Brain microvascular endothelial cell (primary cell): ENCODE measurements at regions not wholly inside any gene's neighbourhood (a gene's known extent, or its start where the extent isn't known, plus 50 kb on each side); places are given as distances from the start of the nearest gene placed in this dataset.

Experiments
- DNase-seq: peaks from one replicate; pipeline ENCODE4 v3.0.0-alpha.2; 2020
- H3K27ac ChIP-seq: fragments of 250-450 bp; sonication (Bioruptor Pico); 2 replicates; pipeline ENCODE4 v1.5.1; 2020; ENCODE audit warnings: mild to moderate bottlenecking, moderate library complexity
- H3K27me3 ChIP-seq: fragments of 250-450 bp; sonication (Bioruptor Pico); replicated peaks from 2 replicates; pipeline ENCODE4 v1.5.1; 2020; ENCODE audit warnings: mild to moderate bottlenecking
- H3K36me3 ChIP-seq: fragments of 250-450 bp; sonication (Bioruptor Pico); replicated peaks from 2 replicates; pipeline ENCODE4 v1.5.1; 2020; ENCODE audit warnings: mild to moderate bottlenecking
- H3K4me3 ChIP-seq: 2 replicates; pipeline ENCODE4 v1.5.1; 2011; ENCODE audit warnings: low read depth, mild to moderate bottlenecking, control low read depth, low read length, moderate library complexity
- in situ Hi-C: cut with HindIII; loops from 2 replicates; pipeline ENCODE4 v1.10.0; 2017; ENCODE audit warnings: low sequenced_read_pairs, low pct_ligation_motif_present
- TF ChIP-seq, protein P1 (sequence below): IDR thresholded peaks from 2 replicates; pipeline ENCODE4 v1.5.1; 2011; ENCODE audit warnings: low read depth, mild to moderate bottlenecking, moderate library complexity, low read length, control low read depth, inconsistent platforms; ENCODE audit errors: missing control alignments

DNA sequence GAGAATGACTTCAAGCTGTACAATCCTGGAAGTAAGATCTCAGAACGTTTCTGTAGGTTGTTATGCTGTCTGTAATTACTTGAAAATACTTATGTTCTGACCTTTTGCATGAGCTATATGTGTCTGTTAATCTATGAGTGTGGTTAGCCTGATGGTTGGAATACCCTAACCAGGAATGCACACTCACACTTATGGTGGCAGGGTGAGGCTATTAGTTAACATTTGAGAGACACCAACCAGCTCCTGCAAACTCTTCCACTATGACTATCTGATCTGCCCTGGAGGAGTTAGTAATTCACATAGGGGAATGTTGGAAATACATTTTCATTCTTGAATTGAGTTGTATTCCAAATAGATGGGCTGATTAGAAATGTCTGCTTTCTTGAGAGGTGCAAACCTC, 450.3 kb downstream of the INHBA start:
- Histone ChIP-seq H3K36me3 (no peaks in the 10 kb centered on the region), H3K27ac (no peak overlapping the region), H3K27me3 (no peaks in the 10 kb centered on the region), H3K4me3 (no peak overlapping the region)
- in situ Hi-C loops: no loop called here
- DNase-seq: no peak
- TF ChIP-seq, protein P1, sequence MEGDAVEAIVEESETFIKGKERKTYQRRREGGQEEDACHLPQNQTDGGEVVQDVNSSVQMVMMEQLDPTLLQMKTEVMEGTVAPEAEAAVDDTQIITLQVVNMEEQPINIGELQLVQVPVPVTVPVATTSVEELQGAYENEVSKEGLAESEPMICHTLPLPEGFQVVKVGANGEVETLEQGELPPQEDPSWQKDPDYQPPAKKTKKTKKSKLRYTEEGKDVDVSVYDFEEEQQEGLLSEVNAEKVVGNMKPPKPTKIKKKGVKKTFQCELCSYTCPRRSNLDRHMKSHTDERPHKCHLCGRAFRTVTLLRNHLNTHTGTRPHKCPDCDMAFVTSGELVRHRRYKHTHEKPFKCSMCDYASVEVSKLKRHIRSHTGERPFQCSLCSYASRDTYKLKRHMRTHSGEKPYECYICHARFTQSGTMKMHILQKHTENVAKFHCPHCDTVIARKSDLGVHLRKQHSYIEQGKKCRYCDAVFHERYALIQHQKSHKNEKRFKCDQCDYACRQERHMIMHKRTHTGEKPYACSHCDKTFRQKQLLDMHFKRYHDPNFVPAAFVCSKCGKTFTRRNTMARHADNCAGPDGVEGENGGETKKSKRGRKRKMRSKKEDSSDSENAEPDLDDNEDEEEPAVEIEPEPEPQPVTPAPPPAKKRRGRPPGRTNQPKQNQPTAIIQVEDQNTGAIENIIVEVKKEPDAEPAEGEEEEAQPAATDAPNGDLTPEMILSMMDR: no peak

DNA sequence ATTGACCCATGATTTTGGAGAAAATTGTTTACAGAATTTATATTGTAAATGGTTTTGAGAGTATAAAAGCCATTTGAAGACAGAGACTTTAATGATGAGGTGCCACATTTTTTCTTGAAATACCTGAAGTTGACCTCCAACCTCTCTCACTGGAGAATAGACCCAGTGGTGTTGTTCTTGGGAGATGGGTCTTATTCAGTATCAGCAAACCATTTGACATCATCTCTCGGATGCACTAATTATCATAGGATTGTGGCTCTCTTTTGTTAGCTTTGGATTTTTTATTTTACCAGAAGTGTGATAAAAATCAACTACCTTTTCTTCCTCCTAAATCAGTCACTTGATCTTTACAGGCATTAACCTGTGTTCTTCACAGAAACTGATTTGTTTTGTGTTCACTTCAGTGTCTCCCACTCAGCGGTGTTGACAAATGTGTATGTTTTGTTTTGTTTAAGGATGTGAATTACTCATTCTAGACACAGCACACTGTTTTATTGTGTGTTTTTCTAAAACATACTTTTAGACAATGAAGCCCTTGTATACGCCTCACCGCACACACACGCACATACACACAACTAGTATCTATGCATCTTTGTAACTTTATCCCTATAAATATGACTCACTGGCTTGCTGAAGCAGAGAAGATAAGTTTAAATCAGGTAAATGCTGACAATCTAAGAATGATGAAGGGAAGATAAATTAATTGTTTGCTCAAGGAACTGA, 455.6 kb downstream of the INHBA start:
- no peak overlapping the region for H3K4me3 ChIP-seq
- in situ Hi-C loops: no loop called here
- peak; percentile 77 for DNase-seq
- TF ChIP-seq, protein P1: no peak
- no peaks in the 10 kb centered on the region for H3K27me3 ChIP-seq
- H3K27ac ChIP-seq: no peak overlapping the region
- no peaks in the 10 kb centered on the region for H3K36me3 ChIP-seq

GRCh38 chr7:41245916-41246315, 457.0 kb downstream of the INHBA start:
- Histone ChIP-seq H3K4me3 (no peak overlapping the region), H3K27me3 (no peaks in the 10 kb centered on the region), H3K36me3 (no peaks in the 10 kb centered on the region), H3K27ac (no peak overlapping the region)
- in situ Hi-C loops: no loop called here
- TF ChIP-seq, protein P1: no peak
- DNase-seq: no peak

DNA sequence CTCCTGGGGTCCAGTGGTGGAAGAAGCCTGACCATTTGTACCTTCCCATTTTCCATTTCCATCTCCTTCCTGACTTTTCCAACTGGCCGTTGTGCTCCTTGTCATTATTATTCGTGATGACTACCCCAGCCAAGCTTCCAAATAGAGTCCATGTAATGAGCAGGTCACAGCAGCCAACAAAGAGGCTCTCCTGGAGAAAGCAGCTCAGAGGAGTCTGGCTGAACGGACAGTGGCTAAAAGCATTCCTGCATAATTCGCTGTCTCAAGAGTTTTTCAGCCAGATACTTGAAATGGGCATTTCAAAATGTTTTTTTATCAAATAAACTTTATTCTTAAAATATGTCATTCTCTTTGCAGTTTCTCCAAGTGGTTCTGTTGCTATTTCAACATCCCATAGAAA, 458.6 kb downstream of the INHBA start:
- Histone ChIP-seq H3K36me3 (no peaks in the 10 kb centered on the region), H3K27me3 (no peaks in the 10 kb centered on the region), H3K4me3 (no peak overlapping the region), H3K27ac (no peak overlapping the region)
- TF ChIP-seq, protein P1: no peak
- no peak for DNase-seq
- in situ Hi-C loops: no loop called here

GRCh38 chr7:41241641-41242040, 461.2 kb downstream of the INHBA start:
- no peak for DNase-seq
- no peaks in the 10 kb centered on the region for H3K27me3 ChIP-seq
- H3K4me3 ChIP-seq: no peak overlapping the region
- H3K27ac ChIP-seq: no peak overlapping the region
- no peaks in the 10 kb centered on the region for H3K36me3 ChIP-seq
- in situ Hi-C loops: no loop called here
- TF ChIP-seq, protein P1: no peak

DNA sequence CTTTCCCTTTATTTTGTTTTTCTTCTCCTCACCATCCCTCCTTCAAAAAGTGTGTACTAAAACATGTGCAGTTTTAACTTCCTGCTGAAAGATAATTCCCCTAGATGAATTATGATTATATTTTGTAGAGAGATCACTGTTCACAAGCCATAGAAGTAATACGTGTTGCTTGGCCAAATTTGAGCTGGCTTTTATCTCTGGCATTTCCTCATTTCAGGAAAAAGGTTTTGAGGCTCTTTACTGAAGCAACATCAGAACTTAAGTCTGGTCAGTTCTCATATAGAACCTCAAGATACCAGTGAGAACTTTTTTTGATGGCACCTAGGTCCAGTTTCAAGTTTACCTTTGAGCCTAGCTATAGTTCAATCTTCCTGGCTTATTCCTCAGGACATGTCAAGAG, 463.3 kb downstream of the INHBA start:
- Histone ChIP-seq H3K27ac (no peak overlapping the region), H3K4me3 (no peak overlapping the region), H3K36me3 (no peaks in the 10 kb centered on the region), H3K27me3 (no peaks in the 10 kb centered on the region)
- no peak for DNase-seq
- in situ Hi-C loops: no loop called here
- TF ChIP-seq, protein P1: no peak
